Caco-2 (cell line): ENCODE measurements at regions not wholly inside any gene's neighbourhood (a gene's known extent, or its start where the extent isn't known, plus 50 kb on each side); places are given as distances from the start of the nearest gene placed in this dataset.

Experiments
- BruUV-seq: library from RNA; stranded (reverse); fragments of 400-500 nt; replicated peaks from 2 replicates; lab custom pipeline; 2021; lab: Mats Ljungman, UMichigan
- CTCF ChIA-PET: fragments of 300-600 bp; sonication (Branson Sonifier 250); formaldehyde crosslinking; loops from one replicate; lab custom pipeline; 2022; ENCODE audit warnings: antibody characterized with exemption; lab: Charles Lee
- POLR2A ChIA-PET: fragments of 300-600 bp; sonication (Branson Sonifier 250); formaldehyde crosslinking; loops from one replicate; lab custom pipeline; 2022; ENCODE audit warnings: antibody characterized with exemption; lab: Charles Lee
- DNase-seq, 2 experiments: peaks; one replicate each; pipeline versions ENCODE4 v3.0.0 to v3.0.0-alpha.2; 2020 to 2022
- H3K27me3 ChIP-seq: replicated peaks from 2 replicates; pipeline ENCODE4 v1.6.0; 2011; ENCODE audit warnings: low read length; ENCODE audit not compliant: control insufficient read depth, insufficient read depth
- H3K36me3 ChIP-seq: 2 replicates; pipeline ENCODE4 v1.5.1; 2011; ENCODE audit warnings: low read length; ENCODE audit not compliant: control insufficient read depth, insufficient read depth
- H3K4me1 ChIP-seq: fragments of 250-450 bp; sonication (Bioruptor Pico); 2 replicates; pipeline ENCODE4 v1.5.1; 2020; ENCODE audit warnings: mild to moderate bottlenecking
- H3K4me3 ChIP-seq: 2 replicates; pipeline ENCODE4 v1.5.1; 2011; ENCODE audit warnings: low read depth, mild to moderate bottlenecking, control low read depth, low read length
- H3K9me3 ChIP-seq: fragments of 250-450 bp; sonication (Bioruptor Pico); 2 replicates; pipeline ENCODE4 v1.5.1; 2020; ENCODE audit warnings: mild to moderate bottlenecking, moderate library complexity
- H3K27ac Mint-ChIP-seq: one replicate; pipeline ENCODE4 v1.8.0; 2022; ENCODE audit warnings: mixed read lengths; ENCODE audit not compliant: unreplicated experiment
- H3K27me3 Mint-ChIP-seq: one replicate; pipeline ENCODE4 v1.8.0; 2022; ENCODE audit warnings: mixed read lengths; ENCODE audit not compliant: insufficient read depth, unreplicated experiment
- H3K36me3 Mint-ChIP-seq: one replicate; pipeline ENCODE4 v1.8.0; 2022; ENCODE audit warnings: mild to moderate bottlenecking, mixed read lengths; ENCODE audit not compliant: insufficient read depth, unreplicated experiment
- H3K4me1 Mint-ChIP-seq: one replicate; pipeline ENCODE4 v1.8.0; 2022; ENCODE audit warnings: low read depth, mixed read lengths; ENCODE audit not compliant: unreplicated experiment
- H3K4me3 Mint-ChIP-seq: one replicate; pipeline ENCODE4 v1.8.0; 2022; ENCODE audit warnings: mild to moderate bottlenecking, moderate library complexity, mixed read lengths; ENCODE audit not compliant: unreplicated experiment
- H3K9me3 Mint-ChIP-seq: one replicate; pipeline ENCODE4 v1.8.0; 2022; ENCODE audit warnings: mixed read lengths; ENCODE audit not compliant: unreplicated experiment
- intact Hi-C: fragments of 100-400 bp; cut with micrococcal nuclease; formaldehyde crosslinking; loops from one replicate; pipeline ENCODE4 v1.10.0; 2022; ENCODE audit not compliant: unreplicated experiment
- TF ChIP-seq, protein P1 (sequence below), 2 experiments: fragments of 200-600 bp in 1 of 2; IDR thresholded peaks; 1 replicate in 1 of 2; 2 replicates in 1 of 2; pipeline versions ENCODE4 v1.5.1 to v1.8.0; 2011 to 2022; ENCODE audit warnings: antibody characterized with exemption in 1 of 2, control low read depth in 1 of 2, inconsistent platforms in 1 of 2, low read depth in 1 of 2, low read length in 1 of 2, mild to moderate bottlenecking in 1 of 2, moderate library complexity in 1 of 2; ENCODE audit not compliant: insufficient read depth in 1 of 2, severe bottlenecking in 1 of 2, unreplicated experiment in 1 of 2

- intact Hi-C loops = no loop called here
- DNase-seq = no peak
- TF ChIP-seq, protein P1, sequence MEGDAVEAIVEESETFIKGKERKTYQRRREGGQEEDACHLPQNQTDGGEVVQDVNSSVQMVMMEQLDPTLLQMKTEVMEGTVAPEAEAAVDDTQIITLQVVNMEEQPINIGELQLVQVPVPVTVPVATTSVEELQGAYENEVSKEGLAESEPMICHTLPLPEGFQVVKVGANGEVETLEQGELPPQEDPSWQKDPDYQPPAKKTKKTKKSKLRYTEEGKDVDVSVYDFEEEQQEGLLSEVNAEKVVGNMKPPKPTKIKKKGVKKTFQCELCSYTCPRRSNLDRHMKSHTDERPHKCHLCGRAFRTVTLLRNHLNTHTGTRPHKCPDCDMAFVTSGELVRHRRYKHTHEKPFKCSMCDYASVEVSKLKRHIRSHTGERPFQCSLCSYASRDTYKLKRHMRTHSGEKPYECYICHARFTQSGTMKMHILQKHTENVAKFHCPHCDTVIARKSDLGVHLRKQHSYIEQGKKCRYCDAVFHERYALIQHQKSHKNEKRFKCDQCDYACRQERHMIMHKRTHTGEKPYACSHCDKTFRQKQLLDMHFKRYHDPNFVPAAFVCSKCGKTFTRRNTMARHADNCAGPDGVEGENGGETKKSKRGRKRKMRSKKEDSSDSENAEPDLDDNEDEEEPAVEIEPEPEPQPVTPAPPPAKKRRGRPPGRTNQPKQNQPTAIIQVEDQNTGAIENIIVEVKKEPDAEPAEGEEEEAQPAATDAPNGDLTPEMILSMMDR (IDR thresholded peaks at IDR 0.05; ENCODE audit: insufficient read depth in 1 of 2, low read depth in 1 of 2, low read length in 1 of 2, severe bottlenecking in 1 of 2, unreplicated experiment in 1 of 2) = no peak
- no peak overlapping the region for H3K4me3 Mint-ChIP-seq
- no peaks in the 10 kb centered on the region for H3K9me3 ChIP-seq
- H3K27me3 Mint-ChIP-seq = peaks cover 14% of the 10 kb centered on the region
- no peaks in the 10 kb centered on the region for H3K9me3 Mint-ChIP-seq
- no peaks in the 10 kb centered on the region for H3K36me3 Mint-ChIP-seq
- no TSS peak for BruUV-seq
- no peaks in the 10 kb centered on the region for H3K4me1 Mint-ChIP-seq
- ChIA-PET CTCF (no interaction called here), POLR2A (no interaction called here)
- no peaks in the 10 kb centered on the region for H3K36me3 ChIP-seq
- no peaks in the 10 kb centered on the region for H3K4me1 ChIP-seq
- no peak overlapping the region for H3K27ac Mint-ChIP-seq
- H3K27me3 ChIP-seq = no peaks in the 10 kb centered on the region
- H3K4me3 ChIP-seq = no peak overlapping the region
These were observed 300.6 kb upstream of the CDH5 start for GRCh38 chr16:66065925-66066324.

DNA sequence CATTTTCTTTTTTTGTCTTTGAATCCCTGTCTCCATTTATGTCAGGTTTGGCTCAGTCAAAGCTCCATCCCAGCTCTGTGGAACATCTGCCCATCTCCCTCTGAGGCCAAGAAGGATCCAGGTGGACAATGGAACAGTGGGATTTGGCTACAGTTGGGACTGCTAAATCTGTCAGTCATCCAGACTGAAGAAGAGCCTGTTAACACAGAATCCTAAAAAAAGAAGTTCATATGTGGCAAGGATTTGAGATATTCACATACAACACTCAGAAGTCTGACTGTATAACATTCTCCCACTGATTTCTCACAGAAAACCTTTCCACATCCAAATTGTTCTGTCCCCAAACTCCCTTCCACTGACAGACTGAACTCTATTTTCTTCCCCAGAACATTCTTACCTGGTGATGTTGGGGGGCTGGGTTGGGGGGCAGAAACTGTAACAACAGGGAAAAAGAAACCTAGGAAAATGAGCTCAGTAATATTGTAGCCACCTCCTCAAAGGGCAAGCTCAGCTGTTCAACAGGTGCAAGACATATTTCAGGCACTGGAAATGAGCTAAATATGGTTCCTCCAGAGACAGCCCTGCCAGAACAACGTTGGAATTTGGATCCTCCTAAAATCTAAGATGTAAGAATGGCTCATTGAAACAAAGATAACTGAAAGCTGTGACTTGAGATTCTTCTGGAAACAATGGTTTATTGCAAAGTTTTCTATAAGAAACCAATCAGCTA is 301.5 kb upstream of the CDH5 start:
- no peaks in the 10 kb centered on the region for H3K36me3 Mint-ChIP-seq
- CTCF ChIA-PET = no interaction called here
- intact Hi-C loops = no loop called here
- H3K4me1 ChIP-seq = no peaks in the 10 kb centered on the region
- H3K4me1 Mint-ChIP-seq = no peaks in the 10 kb centered on the region
- H3K27me3 Mint-ChIP-seq = peaks cover 15% of the 10 kb centered on the region
- TF ChIP-seq, protein P1 (IDR thresholded peaks at IDR 0.05; ENCODE audit: insufficient read depth in 1 of 2, low read depth in 1 of 2, low read length in 1 of 2, severe bottlenecking in 1 of 2, unreplicated experiment in 1 of 2) = no peak
- no peak overlapping the region for H3K27ac Mint-ChIP-seq
- POLR2A ChIA-PET = no interaction called here
- no peak overlapping the region for H3K4me3 Mint-ChIP-seq
- H3K36me3 ChIP-seq = no peaks in the 10 kb centered on the region
- no peaks in the 10 kb centered on the region for H3K9me3 Mint-ChIP-seq
- DNase-seq = no peak
- BruUV-seq = no TSS peak
- H3K4me3 ChIP-seq = no peak overlapping the region
- H3K9me3 ChIP-seq = no peaks in the 10 kb centered on the region
- H3K27me3 ChIP-seq = no peaks in the 10 kb centered on the region

DNA sequence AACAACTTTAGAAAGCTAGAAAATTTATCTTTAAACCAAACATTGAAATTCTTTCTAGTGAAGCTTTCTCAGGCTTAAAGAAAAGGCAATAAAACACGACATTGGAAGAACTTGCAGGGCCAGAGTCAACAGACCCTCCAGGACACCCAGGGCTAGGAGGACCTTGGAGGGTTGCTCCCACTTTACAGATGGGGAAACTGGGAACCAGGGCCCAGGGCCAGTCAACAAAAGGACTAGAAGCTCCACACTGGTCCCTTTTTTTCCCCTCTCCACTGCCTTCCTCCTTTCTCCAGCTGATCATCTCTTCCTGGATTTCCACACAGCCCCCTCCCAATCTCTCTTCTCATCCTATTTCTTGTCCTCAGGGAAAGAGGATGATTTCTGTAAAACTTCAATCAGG is 307.7 kb upstream of the CDH5 start:
- Histone ChIP-seq H3K9me3 (no peaks in the 10 kb centered on the region), H3K27me3 (no peaks in the 10 kb centered on the region), H3K4me1 (peaks cover 11% of the 10 kb centered on the region), H3K4me3 (no peak overlapping the region), H3K36me3 (no peaks in the 10 kb centered on the region)
- H3K36me3 Mint-ChIP-seq = no peaks in the 10 kb centered on the region
- no peaks in the 10 kb centered on the region for H3K9me3 Mint-ChIP-seq
- ChIA-PET CTCF (no interaction called here), POLR2A (no interaction called here)
- no peak overlapping the region for H3K27ac Mint-ChIP-seq
- H3K27me3 Mint-ChIP-seq = peaks cover 11% of the 10 kb centered on the region
- no peak for DNase-seq
- TF ChIP-seq, protein P1 (IDR thresholded peaks at IDR 0.05; ENCODE audit: insufficient read depth in 1 of 2, low read depth in 1 of 2, low read length in 1 of 2, severe bottlenecking in 1 of 2, unreplicated experiment in 1 of 2) = no peak
- H3K4me1 Mint-ChIP-seq = no peaks in the 10 kb centered on the region
- no TSS peak for BruUV-seq
- no peak overlapping the region for H3K4me3 Mint-ChIP-seq
- intact Hi-C loops = no loop called here
